COLO829 (cell line): ENCODE measurements at regions not wholly inside any gene's neighbourhood (a gene's known extent, or its start where the extent isn't known, plus 50 kb on each side); places are given as distances from the start of the nearest gene placed in this dataset.
"Not testable (repeated sequence)": the region's sequence is repeated elsewhere in the genome, so short reads cannot be mapped to it uniquely, and the experiment has no call there.

Experiments used
- DNase-seq: peaks from one replicate; pipeline ENCODE4 v3.0.0; 2012; ENCODE audit warnings: low spot score

DNA sequence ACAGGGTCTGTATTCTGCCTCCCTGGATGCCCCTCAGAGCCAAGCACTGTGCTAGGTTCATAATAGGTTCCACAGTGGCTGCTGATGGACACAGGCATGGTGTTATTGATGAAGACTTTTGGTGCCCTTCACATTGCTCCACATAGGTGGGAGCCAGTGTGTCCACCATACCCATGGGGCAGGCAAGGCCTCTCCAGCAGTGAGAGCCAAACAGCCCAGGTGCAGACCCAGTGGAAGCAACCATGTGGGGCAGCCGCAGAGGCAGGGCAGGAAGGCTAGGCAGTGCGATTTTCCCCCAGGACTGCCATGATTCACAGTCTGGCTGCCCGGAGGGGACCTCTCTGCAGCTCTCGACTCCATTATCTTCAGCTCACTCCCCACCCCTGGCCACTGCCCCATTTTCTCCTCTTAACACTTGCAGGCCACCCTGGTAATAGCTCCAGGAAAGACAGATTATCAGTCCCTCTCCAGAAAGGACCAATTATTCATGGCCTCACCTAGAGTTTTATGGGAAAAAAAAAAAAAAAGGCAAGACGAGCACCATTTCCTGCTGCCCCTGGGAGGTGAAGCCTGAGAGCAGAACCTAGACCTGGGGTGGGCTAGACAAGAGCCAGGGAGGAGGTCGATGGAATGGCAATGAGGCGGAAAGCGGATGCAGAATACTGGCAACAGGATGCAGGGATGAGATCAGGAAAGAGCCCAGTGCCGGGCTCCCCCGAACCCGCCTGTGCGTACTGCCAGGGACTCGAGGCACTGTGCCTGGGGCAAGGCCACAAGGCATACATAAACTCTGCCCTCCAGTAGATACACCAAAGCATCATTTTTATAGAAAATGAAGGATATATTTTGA lies 343.0 kb upstream of the NCAM1 start:
- no peak for DNase-seq

DNA sequence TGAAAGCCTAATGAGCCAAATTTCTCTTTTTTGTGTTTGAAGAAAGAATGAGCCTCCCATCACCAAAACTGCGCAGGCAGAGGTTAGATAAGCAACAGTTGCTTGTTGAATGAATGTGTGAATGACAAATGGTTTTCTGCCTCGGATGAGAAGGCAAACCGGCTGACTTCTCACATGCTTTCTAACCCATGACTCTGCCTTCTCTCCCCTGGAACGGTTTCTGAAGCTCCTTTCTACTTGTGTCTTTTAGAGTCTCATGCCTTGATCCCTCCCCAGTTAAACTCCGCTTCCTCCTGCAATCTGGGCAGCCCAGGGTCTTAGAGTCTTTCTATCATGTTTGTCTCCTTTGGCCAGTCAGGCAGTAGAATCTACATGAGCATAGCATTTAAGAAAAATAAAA lies 342.1 kb upstream of the NCAM1 start:
- DNase-seq = no peak

DNA sequence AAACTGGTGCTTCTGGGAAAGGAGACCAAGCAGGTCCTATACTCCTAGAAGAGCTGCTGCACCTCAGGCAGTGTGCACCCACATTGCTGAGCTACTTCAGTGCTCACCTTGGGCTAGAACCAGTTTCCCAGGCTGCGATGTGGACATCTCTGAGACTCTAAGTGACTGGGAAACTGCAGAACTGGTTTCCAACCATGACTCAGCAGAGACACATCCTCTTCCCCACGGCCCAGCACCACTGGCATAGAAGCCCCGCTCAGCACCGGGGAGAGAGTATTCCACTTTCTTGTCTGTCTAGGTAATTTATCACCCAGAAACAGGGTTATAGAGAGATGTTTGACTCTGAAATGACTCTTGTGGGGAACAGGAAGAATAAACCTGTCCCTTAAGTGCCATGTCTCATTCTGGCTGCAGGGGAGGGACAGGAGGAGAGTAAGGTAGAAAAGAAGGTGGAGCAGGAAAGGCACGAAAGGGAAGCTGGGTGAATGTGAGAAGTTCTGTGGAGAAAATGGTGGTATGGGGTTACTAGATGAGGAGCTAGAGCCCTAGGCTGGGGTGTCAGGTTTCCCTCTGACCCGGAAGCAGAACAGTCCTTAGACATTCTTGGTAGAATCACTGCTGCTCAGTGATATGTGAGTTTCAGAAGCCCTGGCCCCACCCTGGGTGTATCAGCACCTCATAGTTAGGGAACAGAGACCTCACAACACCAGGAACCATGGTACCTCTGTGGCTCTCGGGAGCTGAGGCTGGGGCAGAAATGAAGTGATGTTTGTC lies 340.4 kb upstream of the NCAM1 start:
- no peak for DNase-seq

DNA sequence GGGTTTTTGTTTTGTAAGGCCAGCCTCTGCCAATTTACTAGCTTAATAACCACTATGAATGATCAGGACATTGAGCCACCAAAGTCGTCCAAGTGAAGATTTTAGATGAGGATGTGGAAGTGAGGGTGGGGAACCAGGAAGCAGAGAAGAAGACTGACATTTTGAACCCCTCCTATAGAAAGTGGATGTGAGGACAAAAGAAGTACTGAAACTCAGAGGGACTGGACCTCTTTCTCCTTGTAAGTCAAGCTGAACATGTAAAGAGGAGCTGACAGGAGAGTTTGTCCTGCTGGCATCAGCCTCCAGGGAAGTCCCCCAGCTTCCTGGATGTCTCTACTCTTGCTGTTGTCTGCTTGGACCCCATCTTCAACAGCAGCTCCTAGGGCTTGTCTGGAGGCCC lies 338.2 kb upstream of the NCAM1 start:
- DNase-seq = no peak

DNA sequence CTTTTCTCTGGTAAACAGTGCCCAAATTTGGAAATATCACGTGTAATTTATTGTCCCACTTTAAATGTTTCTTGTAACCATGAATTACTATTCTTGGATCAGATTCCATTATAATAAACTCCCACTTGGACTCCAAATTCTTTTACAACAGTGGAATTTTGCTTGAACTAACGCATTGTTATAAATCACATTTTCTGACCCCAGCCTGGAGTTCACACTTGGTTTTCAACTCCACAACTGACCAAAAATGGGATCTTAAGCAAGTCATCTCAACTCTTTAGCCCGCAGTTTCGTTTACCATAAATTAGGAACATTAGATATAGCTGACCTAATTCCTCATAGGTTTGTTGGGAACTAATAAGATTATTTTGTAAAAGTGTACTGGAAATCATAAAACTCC lies 336.8 kb upstream of the NCAM1 start:
- DNase-seq = no peak

DNA sequence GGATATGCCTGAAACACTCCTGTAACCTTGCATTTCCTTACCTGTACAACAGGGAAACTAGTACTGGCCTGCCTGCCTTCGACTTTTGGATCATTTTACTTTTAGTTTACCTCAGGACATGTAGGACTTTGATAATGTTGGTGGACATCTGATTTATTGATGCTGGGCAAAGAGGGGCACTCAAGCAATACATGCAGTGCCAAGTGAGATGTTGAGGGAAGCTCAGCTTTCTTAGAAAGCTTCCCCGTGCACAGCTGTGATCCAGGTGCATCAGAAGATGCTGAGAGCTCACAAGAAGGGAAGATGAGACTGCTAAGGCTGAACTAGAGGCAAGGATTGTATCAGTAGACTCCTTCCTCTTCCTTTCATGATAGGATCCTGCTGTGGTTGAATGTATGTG lies 336.2 kb upstream of the NCAM1 start:
- DNase-seq = not testable (repeated sequence)

DNA sequence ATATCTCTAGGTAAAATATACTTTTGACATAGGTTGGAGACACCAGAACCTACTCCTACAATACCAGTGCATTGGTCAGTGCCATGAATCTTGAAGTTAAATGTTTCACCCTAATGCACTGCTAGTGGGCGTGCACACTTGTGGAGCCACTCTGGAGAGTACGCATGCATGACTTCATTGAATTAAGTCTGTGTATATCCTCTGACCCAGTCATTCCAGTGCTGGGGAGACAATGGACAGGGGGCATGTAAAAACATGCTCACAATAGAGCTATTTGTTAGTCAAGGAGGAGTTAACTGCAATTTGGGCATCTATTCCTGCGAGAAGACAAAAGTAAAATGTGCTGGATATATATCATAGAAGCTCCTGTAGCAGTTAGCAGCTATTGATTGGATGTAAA lies 335.4 kb upstream of the NCAM1 start:
- DNase-seq = no peak

DNA sequence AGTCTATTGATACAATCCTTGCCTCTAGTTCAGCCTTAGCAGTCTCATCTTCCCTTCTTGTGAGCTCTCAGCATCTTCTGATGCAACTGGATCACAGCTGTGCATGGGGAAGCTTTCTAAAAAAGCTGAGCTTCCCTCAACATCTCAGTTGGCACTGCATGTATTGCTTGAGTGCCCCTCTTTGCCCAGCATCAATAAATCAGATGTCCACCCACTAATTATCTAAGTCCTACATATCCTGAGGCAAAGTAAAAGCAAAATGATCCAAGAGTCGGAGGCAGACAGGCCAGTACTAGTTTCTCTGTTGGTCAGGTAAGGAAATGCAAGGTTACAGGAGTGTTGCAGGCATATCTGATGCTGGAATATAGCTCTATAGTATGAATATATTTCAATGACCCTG lies 334.5 kb upstream of the NCAM1 start:
- DNase-seq = no peak

DNA sequence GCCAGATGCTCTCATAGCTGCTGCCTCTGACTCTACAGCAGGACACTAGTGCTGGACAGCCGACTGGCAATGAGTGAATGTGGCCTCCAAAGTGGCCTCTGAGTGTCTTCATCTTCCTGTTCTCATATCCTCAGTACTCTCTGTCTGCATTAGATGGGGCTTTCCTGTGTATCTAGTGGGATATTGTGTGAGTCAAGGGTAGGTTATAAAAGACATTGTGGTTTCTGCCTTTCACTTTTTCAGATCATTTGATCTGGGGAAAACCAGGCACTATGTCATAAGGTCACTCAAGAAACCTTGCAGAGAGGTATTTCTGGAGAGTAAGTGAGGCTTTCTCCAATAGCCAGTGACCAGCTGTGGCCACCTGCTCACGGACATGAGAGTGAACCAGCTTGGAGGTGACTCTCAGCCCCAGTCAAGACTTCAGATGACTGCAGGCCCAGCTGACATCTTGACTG lies 333.6 kb upstream of the NCAM1 start:
- DNase-seq = no peak

DNA sequence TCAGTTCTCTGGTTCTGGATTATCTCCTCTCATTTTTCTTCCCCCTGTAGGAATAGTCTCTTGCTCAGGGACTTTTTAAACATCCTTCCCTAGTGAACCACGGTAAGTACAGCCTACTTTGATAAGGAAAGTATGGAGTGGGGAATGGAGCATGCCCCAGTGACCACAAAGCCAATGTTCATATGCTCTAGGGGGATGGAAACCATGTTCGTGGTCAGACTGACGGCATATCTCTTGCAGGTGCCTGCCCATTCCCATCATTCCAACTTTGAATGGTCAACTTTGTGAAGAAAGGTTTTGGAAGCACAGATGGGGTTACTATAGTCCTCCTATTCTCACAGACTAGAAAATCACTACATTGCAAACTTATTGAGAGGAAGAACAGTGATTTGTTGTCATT lies 332.5 kb upstream of the NCAM1 start:
- no peak for DNase-seq

DNA sequence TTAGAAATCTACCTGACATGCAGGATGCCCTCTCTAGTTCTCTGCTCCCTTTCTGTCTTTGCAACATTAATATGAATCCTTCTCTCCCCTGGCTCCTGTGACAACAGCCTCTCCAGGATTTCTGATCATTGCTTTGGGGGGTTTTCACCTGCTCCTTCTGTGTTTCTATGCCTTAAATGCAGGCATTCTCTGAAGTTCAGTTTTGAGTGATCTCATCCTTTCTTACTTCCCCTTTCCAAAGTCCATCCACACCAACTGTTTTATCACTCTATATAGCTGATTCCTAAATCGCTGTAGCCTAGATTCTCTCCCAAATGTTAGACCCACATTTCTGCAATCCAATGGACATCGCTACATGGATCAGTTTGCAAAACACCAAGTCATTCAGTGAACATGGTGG lies 330.7 kb upstream of the NCAM1 start:
- DNase-seq = no peak

DNA sequence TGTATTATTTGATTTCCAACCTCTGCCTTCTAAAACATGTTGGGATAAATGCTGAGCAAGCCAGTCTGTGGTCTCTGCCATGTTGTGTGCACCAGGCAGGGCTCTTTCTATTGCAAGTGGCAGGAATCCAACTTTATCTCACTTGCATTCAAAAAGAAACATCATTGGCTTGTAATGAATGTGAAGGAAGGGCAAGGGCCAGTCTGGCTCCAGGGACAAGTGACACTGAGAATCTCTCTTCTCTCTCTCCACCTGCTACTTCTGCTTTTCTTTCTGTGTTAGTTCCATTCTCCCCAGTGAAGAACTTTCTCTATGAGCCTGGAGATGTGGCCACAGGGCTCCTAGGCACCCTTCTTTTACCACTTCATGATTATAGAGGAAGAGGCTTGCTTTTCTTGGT lies 329.9 kb upstream of the NCAM1 start:
- DNase-seq = no peak

DNA sequence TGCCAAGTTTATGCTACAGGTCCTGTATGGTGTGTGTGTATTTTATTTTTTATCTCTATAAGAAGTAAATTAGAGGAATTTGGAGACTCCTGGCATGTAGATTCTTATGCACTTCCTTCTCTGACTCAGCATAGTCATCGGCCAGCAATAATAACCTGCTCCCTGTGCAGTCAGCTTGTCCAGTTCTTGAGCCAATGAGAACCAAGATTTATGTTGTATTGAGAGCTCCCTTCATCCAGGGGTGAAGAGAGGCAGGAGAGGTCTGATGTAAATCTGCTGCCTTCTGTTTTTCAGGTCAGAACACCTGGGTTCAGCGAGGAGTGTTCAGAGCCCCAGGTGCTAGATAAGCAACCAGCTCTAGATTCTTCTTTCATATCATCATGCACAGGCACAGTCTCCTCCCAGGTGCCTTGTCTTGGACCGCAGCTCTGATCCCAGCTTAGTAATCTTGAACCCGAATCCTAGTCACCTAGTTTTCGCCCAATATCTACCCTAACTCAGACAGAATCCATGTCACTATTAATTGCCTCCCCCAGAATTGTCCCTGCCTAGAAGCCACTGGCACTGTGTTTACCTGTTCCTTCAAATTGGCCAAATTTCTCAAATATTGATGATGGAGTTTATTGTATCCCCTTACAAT lies 328.2 kb upstream of the NCAM1 start:
- DNase-seq = no peak

DNA sequence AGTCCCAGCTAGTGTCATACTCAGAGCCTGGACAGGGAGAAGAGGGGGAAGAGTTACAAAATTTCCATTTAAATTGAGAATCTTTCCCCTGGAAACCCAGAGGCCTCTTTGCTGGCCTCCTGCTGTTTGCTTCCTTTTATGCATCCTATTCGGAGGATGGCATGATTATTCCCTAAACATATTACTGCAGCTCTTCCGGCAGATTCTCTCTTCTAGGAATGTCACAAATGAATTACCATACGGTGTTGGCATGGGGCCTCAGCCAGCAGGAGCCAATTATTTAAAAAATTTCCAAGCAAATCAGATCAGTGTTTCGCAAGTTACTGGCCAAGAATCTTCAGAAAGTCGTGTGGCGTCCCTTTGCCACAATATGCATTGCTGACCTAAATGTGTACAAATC lies 326.7 kb upstream of the NCAM1 start:
- DNase-seq = no peak

DNA sequence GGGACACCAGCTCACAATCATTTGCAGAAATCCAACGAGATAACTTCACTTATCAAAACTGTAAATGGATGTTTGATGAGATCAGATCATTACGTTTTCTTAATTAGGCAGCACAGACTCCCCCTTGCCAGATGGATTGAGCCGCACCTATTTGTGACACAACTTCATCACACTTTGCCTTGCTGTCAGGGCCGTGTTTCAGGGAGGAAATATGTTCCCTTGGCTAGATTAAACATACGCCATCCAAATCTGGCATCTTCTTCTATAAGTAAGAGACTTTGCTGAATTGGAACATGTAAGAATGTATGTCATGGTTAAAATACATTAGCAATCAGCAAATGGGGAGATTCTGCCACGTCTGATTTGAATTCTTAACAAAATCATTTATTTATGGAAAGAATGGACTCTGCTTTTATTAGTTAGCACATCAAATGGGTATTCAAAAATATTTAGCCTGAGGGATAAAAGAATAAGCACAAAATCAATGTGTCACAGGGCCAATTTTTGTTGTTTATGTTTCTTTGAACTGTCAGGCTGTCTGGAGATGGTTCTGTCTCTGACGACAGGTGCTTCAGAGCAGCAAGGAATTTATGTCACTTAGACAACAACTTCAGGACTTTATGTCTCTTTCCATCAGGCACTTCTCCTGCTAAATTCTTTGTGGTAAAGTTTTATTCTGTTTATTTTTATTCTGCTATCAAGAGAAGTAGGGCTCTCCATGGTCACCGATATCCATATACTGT lies 326.1 kb upstream of the NCAM1 start:
- no peak for DNase-seq

DNA sequence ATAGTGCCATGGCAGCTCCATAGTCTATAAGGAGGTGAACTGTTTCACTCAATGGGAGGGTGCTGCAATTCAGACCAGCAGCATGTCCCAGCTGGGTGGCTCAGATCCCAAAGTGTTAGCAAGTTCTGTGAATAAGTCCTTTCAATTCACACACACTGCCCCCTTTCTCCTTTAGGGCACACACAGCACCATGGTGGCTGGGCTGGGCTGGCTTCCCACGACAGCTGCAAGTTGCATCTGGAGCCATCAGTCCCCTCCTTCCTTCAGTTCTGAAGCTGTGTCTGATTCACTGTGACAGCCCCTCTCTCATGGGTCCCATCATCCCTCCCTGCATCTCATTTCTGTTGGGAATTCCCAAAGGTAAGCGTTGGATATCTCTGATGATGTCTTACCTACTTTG lies 324.1 kb upstream of the NCAM1 start:
- no peak for DNase-seq

DNA sequence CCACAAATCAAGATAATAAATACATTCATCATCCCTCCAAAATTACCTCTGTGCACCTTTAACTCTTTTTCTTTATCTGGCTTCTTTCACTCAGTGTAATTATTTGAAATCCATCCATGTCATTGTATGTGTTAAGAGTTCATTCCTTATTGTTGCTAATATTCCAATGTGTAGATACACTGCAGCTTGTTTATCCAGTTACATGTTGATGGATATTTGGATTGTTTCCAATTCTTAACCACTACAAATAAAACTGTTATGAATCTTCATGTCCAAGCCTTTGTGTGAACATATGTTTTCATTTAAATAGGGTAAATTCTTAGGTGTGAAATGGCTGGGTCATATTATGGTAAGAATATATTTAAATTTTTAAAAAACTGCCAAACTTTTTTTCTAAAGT lies 323.3 kb upstream of the NCAM1 start:
- DNase-seq = no peak

DNA sequence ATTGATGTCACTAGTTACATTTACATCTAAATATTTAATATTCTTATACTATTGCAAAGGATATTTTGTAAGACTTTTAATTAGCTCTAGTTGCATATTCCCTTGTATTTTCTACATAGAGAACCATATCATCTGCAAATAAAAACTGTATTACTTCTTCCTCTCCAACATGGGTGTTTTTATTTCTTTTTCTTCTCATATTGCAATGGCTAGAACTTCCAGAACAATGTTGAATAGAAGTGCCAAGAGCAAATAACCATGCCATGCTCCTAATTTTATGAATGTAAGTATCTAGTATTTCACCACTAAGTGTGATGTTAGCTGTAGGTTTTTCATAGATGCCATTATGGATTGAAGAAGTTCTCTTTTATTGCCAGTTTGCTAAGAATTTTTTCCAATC lies 321.8 kb upstream of the NCAM1 start:
- DNase-seq = no peak

DNA sequence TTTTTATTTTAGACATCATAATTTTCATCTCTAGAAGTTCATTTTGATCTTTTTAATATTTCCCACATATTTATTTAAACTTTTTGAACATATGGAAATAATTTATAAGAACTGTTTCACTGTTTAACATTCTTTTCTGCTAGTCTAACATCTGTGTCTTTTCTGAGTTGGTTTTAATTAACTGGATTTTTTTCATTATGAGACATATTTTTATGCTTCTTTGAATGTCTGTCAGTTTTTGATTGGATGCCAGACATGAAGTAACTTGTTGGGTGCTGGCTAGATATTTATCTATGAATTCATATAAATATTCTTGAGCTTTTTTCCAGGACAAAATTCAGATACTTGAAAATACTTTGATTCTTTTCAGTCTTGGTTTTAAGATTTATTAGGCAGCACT lies 317.8 kb upstream of the NCAM1 start:
- DNase-seq = no peak

DNA sequence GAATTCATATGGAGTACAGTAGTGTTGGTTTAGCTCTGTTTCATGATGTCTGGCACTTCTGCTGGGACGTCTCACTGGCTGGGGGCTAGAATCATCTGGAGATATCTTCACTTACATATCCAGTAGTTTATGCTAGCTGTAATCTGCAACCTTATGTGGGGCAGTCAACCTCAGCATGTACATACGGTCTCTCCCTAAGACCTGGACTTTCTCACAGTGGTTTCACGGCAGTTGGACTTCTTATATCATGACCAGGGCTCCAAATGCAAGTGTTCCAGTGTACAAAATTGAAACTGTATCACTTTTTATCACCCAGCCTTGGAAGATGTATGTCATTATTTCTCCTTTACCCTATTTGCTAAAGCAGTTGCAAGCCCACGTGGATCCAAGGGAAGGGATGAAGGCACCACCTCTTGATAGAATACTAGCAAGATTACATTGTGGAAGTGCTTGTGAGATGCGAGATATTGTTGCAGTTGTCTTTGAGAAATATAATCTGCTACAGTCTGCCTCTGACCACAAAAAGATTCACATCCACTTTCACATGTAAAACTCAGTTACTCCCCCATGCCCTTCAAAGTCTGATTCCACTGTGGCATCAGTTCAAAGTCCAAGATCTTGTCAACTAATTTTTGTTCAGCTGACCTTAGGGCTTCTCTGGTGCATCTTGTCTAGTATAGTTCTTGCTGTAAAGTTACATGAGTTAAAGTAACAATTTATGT lies 316.6 kb upstream of the NCAM1 start:
- DNase-seq = no peak

DNA sequence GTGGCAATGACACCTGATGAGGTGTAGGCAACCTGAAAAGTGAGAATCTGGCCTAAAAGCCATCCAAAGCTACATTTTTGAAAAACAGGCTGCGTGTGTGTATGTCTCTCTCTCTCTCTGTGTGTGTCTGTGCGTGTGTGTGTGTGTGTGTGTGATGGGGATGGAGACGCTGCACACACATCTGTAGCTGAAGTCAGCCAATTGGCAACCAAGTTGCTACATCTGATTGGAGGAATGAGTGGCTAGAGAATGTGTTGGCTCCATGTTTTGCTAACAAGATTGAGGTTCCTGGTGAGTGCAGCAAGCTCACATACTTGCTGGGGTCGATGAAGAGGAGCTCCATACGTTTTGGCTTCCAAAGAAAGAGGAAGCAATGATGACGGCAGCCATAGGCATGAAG lies 311.4 kb upstream of the NCAM1 start:
- DNase-seq = no peak

DNA sequence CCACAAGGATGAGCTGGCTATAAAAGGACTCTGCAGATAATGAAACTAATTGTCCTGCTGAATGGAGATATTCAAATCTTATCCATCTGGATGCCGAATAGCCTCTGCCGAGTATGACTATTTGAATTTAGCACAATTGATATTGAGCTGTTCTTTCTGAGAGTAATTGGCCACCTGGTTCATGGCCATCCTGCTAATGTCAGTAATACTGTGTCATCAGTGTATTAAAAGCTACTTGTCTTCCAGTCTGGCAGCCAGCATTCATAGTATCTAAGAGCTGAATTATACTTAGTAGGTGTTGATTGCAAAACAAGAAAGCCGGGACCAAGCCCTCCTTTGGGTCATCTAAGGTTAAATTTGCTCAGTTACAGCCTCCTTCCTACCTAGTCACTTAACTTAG lies 310.7 kb upstream of the NCAM1 start:
- DNase-seq = no peak
